H1 (cell line): ENCODE measurements at regions not wholly inside any gene's neighbourhood (a gene's known extent, or its start where the extent isn't known, plus 50 kb on each side); places are given as distances from the start of the nearest gene placed in this dataset.

Experiments used
- CTCF ChIA-PET: fragments of 300-600 bp; sonication (Branson Sonifier 250); formaldehyde crosslinking; loops from one replicate; lab custom pipeline; 2021; ENCODE audit not compliant: partially characterized antibody; lab: Charles Lee
- POLR2A ChIA-PET: fragments of 300-600 bp; sonication (Branson Sonifier 250); formaldehyde crosslinking; loops from one replicate; lab custom pipeline; 2021; ENCODE audit warnings: inconsistent platforms; ENCODE audit not compliant: partially characterized antibody; lab: Charles Lee
- DNase-seq, 2 experiments: peaks; one replicate each; pipeline versions ENCODE4 v3.0.0 to v3.0.0-alpha.2; 2010 to 2022; ENCODE audit warnings: low spot score in 2 of 2, low read depth in 1 of 2, mixed read lengths in 1 of 2
- FAIRE-seq: peaks from 2 replicates; lab custom pipeline; 2011; peaks lifted over from hg19 to GRCh38; lab: Jason Lieb, UNC
- H2AFZ ChIP-seq: 2 replicates; pipeline ENCODE4 v1.8.1; 2012; ENCODE audit warnings: low read length, inconsistent platforms
- H2AK5ac ChIP-seq: 2 replicates; pipeline ENCODE4 v1.6.1; 2013; ENCODE audit warnings: low read depth, low read length
- H2BK120ac ChIP-seq: replicated peaks from 2 replicates; pipeline ENCODE3; 2013; ENCODE audit warnings: low read depth, low read length, inconsistent platforms
- H2BK12ac ChIP-seq: 2 replicates; pipeline ENCODE4 v1.6.1; 2013; ENCODE audit warnings: low read depth, low read length
- H2BK15ac ChIP-seq: 2 replicates; pipeline ENCODE4 v1.6.1; 2013; ENCODE audit warnings: low read length
- H2BK20ac ChIP-seq: 2 replicates; pipeline ENCODE4 v1.6.1; 2013; ENCODE audit warnings: low read length
- H2BK5ac ChIP-seq: 2 replicates; pipeline ENCODE4 v1.6.1; 2013; ENCODE audit warnings: low read depth, low read length
- H3K14ac ChIP-seq: 2 replicates; pipeline ENCODE4 v1.6.1; 2013; ENCODE audit warnings: inconsistent platforms; ENCODE audit not compliant: insufficient read length
- H3K18ac ChIP-seq: 2 replicates; pipeline ENCODE4 v1.6.1; 2013; ENCODE audit warnings: low read length; ENCODE audit errors: extremely low read depth
- H3K23ac ChIP-seq: 2 replicates; pipeline ENCODE4 v1.6.1; 2013; ENCODE audit warnings: inconsistent platforms; ENCODE audit not compliant: insufficient read length
- H3K23me2 ChIP-seq: 2 replicates; pipeline ENCODE4 v1.6.1; 2013; ENCODE audit warnings: low read depth, low read length
- H3K27ac ChIP-seq: 2 replicates; pipeline ENCODE4 v1.6.1; 2011; ENCODE audit warnings: low read depth, low read length, inconsistent platforms
- H3K27me3 ChIP-seq, 4 experiments: replicated peaks in 1 of 4; 1 replicate in 1 of 4; 2 replicates in 3 of 4; pipeline versions ENCODE4 v1.6.1 to v1.8.1; 2011 to 2013; ENCODE audit warnings: low read length in 3 of 4, mild to moderate bottlenecking in 3 of 4, inconsistent platforms in 2 of 4, mixed read lengths in 2 of 4, moderate library complexity in 1 of 4; ENCODE audit not compliant: control insufficient read depth in 3 of 4, insufficient read depth in 3 of 4; ENCODE audit errors: extremely low read depth in 1 of 4
- H3K36me3 ChIP-seq, 4 experiments: 2 replicates each; pipeline versions ENCODE4 v1.6.1 to v1.8.1; 2011 to 2013; ENCODE audit warnings: mild to moderate bottlenecking in 4 of 4, low read length in 3 of 4, moderate library complexity in 2 of 4, control low read depth in 1 of 4, inconsistent platforms in 1 of 4; ENCODE audit not compliant: insufficient read depth in 4 of 4, control insufficient read depth in 2 of 4
- H3K4ac ChIP-seq: replicated peaks from 2 replicates; pipeline ENCODE3; 2013; ENCODE audit warnings: low read length, low read depth, mixed read lengths, inconsistent platforms; ENCODE audit not compliant: insufficient read length
- H3K4me1 ChIP-seq, 4 experiments: replicated peaks in 1 of 4; 1 replicate in 1 of 4; 2 replicates in 3 of 4; pipeline versions ENCODE4 v1.6.1 to v1.8.1; 2011 to 2013; ENCODE audit warnings: low read length in 3 of 4, inconsistent platforms in 2 of 4, mixed read lengths in 1 of 4; ENCODE audit not compliant: insufficient read depth in 4 of 4, control insufficient read depth in 3 of 4
- H3K4me2 ChIP-seq, 2 experiments: 2 replicates each; pipeline versions ENCODE4 v1.6.1 to v1.8.1; 2011 to 2013; ENCODE audit warnings: low read depth in 2 of 2, low read length in 2 of 2, control low read depth in 1 of 2, inconsistent platforms in 1 of 2, mild to moderate bottlenecking in 1 of 2; ENCODE audit not compliant: insufficient read depth in 1 of 2
- H3K4me3 ChIP-seq, 4 experiments: fragments of 200-600, 300-600 bp in 1 of 4; sonication (generic), shearing (Covaris generic), sonication (Bioruptor Twin) in 1 of 4; 2 replicates each; pipeline versions ENCODE4 v1.5.1 to v1.8.1; 2011 to 2016; ENCODE audit warnings: low read length in 4 of 4, low read depth in 3 of 4, control low read depth in 2 of 4, inconsistent platforms in 2 of 4, mild to moderate bottlenecking in 2 of 4, mixed read lengths in 1 of 4, moderate library complexity in 1 of 4; ENCODE audit not compliant: insufficient read depth in 2 of 4; ENCODE audit errors: extremely low read depth in 1 of 4
- H3K56ac ChIP-seq: replicated peaks from 2 replicates; pipeline ENCODE3; 2013; ENCODE audit warnings: low read depth, mild to moderate bottlenecking, mixed read lengths, low read length, inconsistent platforms; ENCODE audit not compliant: insufficient read length
- H3K79me1 ChIP-seq: 2 replicates; pipeline ENCODE4 v1.6.1; 2013; ENCODE audit warnings: low read depth, low read length, control low read depth
- H3K79me2 ChIP-seq, 2 experiments: 2 replicates each; pipeline versions ENCODE4 v1.6.1 to v1.8.1; 2012 to 2013; ENCODE audit warnings: low read length in 2 of 2, mild to moderate bottlenecking in 2 of 2, inconsistent platforms in 1 of 2; ENCODE audit not compliant: insufficient read depth in 2 of 2, control insufficient read depth in 1 of 2
- H3K9ac ChIP-seq, 4 experiments: replicated peaks in 1 of 4; 1 replicate in 1 of 4; 2 replicates in 3 of 4; pipeline versions ENCODE4 v1.6.1 to v1.8.1; 2011 to 2013; ENCODE audit warnings: low read depth in 3 of 4, low read length in 3 of 4, control low read depth in 2 of 4, mild to moderate bottlenecking in 2 of 4, moderate library complexity in 2 of 4, inconsistent platforms in 1 of 4; ENCODE audit errors: extremely low read depth in 1 of 4
- H3K9me3 ChIP-seq, 2 experiments: 2 replicates each; pipeline versions ENCODE4 v1.6.1 to v1.8.1; 2012 to 2013; ENCODE audit warnings: mild to moderate bottlenecking in 2 of 2, moderate library complexity in 2 of 2, control low read depth in 1 of 2, inconsistent platforms in 1 of 2, low read depth in 1 of 2, low read length in 1 of 2, mixed read lengths in 1 of 2; ENCODE audit not compliant: insufficient read depth in 2 of 2
- H4K20me1 ChIP-seq, 2 experiments: replicated peaks in 1 of 2; 2 replicates each; pipeline versions ENCODE3 to v1.8.1; 2011 to 2013; ENCODE audit warnings: inconsistent platforms in 2 of 2, low read length in 2 of 2, mild to moderate bottlenecking in 1 of 2; ENCODE audit not compliant: insufficient read depth in 2 of 2, control insufficient read depth in 1 of 2
- H4K5ac ChIP-seq: 2 replicates; pipeline ENCODE4 v1.6.1; 2013; ENCODE audit warnings: low read length, low read depth, mixed read lengths, inconsistent platforms; ENCODE audit not compliant: insufficient read length
- H4K8ac ChIP-seq: 2 replicates; pipeline ENCODE4 v1.8.0; 2013; ENCODE audit warnings: mild to moderate bottlenecking, moderate library complexity, low read length, inconsistent platforms; ENCODE audit not compliant: insufficient read depth; ENCODE audit errors: extremely low read depth
- H4K91ac ChIP-seq: replicated peaks from 2 replicates; pipeline ENCODE3; 2013; ENCODE audit warnings: low read length, mixed read lengths, inconsistent platforms; ENCODE audit not compliant: insufficient read length
- BACH1 ChIP-seq: IDR thresholded peaks from 2 replicates; pipeline ENCODE4 v1.6.1; 2012; ENCODE audit warnings: low read length, improper control_type of control experiment
- E2F6 ChIP-seq: IDR thresholded peaks from 2 replicates; pipeline ENCODE4 v1.6.1; 2012; ENCODE audit warnings: inconsistent platforms
- FOSL1 ChIP-seq: IDR thresholded peaks from 2 replicates; pipeline ENCODE4 v1.6.1; 2011; ENCODE audit warnings: mild to moderate bottlenecking, low read depth, low read length, moderate library complexity; ENCODE audit not compliant: insufficient read depth
- GABPA ChIP-seq: IDR thresholded peaks from 2 replicates; pipeline ENCODE4 v1.6.1; 2011; ENCODE audit warnings: mild to moderate bottlenecking, low read length, moderate library complexity, borderline replicate concordance; ENCODE audit not compliant: insufficient read depth
- HDAC2 ChIP-seq, 2 experiments: fragments of 300-600 bp in 1 of 2; sonication (generic) in 1 of 2; IDR thresholded peaks; 2 replicates each; pipeline ENCODE4 v1.6.1; 2011 to 2012; ENCODE audit warnings: low read depth in 2 of 2, low read length in 2 of 2, mild to moderate bottlenecking in 2 of 2, moderate library complexity in 2 of 2, borderline replicate concordance in 1 of 2, inconsistent platforms in 1 of 2
- HDAC6 ChIP-seq: IDR thresholded peaks from one replicate; pipeline ENCODE4 v1.7.1; 2012; ENCODE audit warnings: low read depth, mild to moderate bottlenecking, inconsistent platforms, low read length, moderate library complexity
- KDM1A ChIP-seq: fragments of 200-600, 300-600 bp; sonication (generic); IDR thresholded peaks from 2 replicates; pipeline ENCODE4 v1.7.1; 2016; ENCODE audit warnings: mild to moderate bottlenecking, low read length, borderline replicate concordance
- KDM4A ChIP-seq: IDR thresholded peaks from one replicate; pipeline ENCODE4 v1.7.1; 2012; ENCODE audit warnings: low read depth, mild to moderate bottlenecking, moderate library complexity, low read length, inconsistent platforms; ENCODE audit not compliant: severe bottlenecking
- KDM5A ChIP-seq: fragments of 200-600 bp; IDR thresholded peaks from 2 replicates; pipeline ENCODE4 v1.7.1; 2012; ENCODE audit warnings: mild to moderate bottlenecking, low read length, inconsistent platforms, mixed read lengths
- PHF8 ChIP-seq: fragments of 200-600 bp; sonication (generic); conservative IDR thresholded peaks from 2 replicates; pipeline ENCODE4 v1.7.1; 2012; ENCODE audit warnings: low read depth, mild to moderate bottlenecking, inconsistent platforms, low read length, moderate library complexity
- POU5F1 ChIP-seq: IDR thresholded peaks from 2 replicates; pipeline ENCODE4 v1.6.1; 2011; ENCODE audit warnings: low read depth, mild to moderate bottlenecking, low read length, moderate library complexity
- RAD21 ChIP-seq, 2 experiments: IDR thresholded peaks in 1 of 2; conservative IDR thresholded peaks in 1 of 2; 2 replicates each; pipeline ENCODE4 v1.6.1; 2011; ENCODE audit warnings: low read depth in 2 of 2, low read length in 2 of 2, improper control_type of control experiment in 1 of 2, inconsistent platforms in 1 of 2, mild to moderate bottlenecking in 1 of 2, moderate library complexity in 1 of 2
- TBP ChIP-seq: IDR thresholded peaks from 2 replicates; pipeline ENCODE4 v1.6.1; 2011; ENCODE audit warnings: low read depth, low read length, improper control_type of control experiment
- TCF12 ChIP-seq: IDR thresholded peaks from 2 replicates; pipeline ENCODE4 v1.6.1; 2011; ENCODE audit warnings: low read depth, mild to moderate bottlenecking, low read length
- WGBS, 2 experiments: shearing (Covaris generic) in 1 of 2; methylation state at CpG; one replicate each; pipeline versions ENCODE4 v1.1.6 to v1.1.7; 2013 to 2015; ENCODE audit warnings: low lambda C conversion rate in 2 of 2, mixed read lengths in 2 of 2, inconsistent platforms in 1 of 2, low coverage in 1 of 2, missing lambda C conversion rate in 1 of 2; ENCODE audit not compliant: insufficient replicate concordance in 2 of 2, insufficient coverage in 1 of 2, insufficient read length in 1 of 2; ENCODE audit errors: extremely low coverage in 1 of 2, missing lambda C conversion rate in 1 of 2; 5-methylcytosine and 5-hydroxymethylcytosine counted together

GRCh38 chrX:39733745-39734144 is 364.0 kb downstream of the BCOR start:
- Histone ChIP-seq H2BK12ac (no peak overlapping the region), H4K8ac (no peak overlapping the region), H4K5ac (no peak overlapping the region), H3K4me3 (no peak overlapping the region), H4K91ac (no peak overlapping the region), H3K4me2 (no peak overlapping the region), H3K79me1 (no peaks in the 10 kb centered on the region), H2AFZ (no peak overlapping the region), H4K20me1 (no peaks in the 10 kb centered on the region), H3K9me3 (no peaks in the 10 kb centered on the region), H3K4me1 (peaks cover 0 to 17% (median 12%) of the 10 kb centered on the region in 4 experiments; a peak in 4 of 7 replicates), H2BK5ac (no peak overlapping the region), H3K27me3 (no peaks in the 10 kb centered on the region), H3K14ac (no peak overlapping the region), H2BK120ac (no peak overlapping the region), H3K4ac (no peak overlapping the region), H2AK5ac (no peak overlapping the region), H3K79me2 (no peaks in the 10 kb centered on the region), H3K23ac (no peak overlapping the region), H3K23me2 (peaks cover 2% of the 10 kb centered on the region; the same call in 1 of the 2 replicates), H2BK20ac (no peak overlapping the region), H3K27ac (no peak overlapping the region), H3K36me3 (no peaks in the 10 kb centered on the region), H2BK15ac (no peak overlapping the region), H3K9ac (no peak overlapping the region), H3K18ac (no peak overlapping the region), H3K56ac (no peak overlapping the region)
- ChIA-PET POLR2A (no interaction called here), CTCF (interaction anchor here (1.2 kb wide), 2 partner anchors 15 to 63 kb away, joined by 3 read pairs; no protein-coding TSS in a partner anchor)
- DNase-seq (no peak), FAIRE-seq (no peak)
- WGBS, 2 experiments: no CpG with 5 or more reads among the region's 1 CpG
- TF ChIP-seq TCF12 (no peak), PHF8 (no peak), FOSL1 (no peak), KDM4A (no peak), KDM5A (no peak), GABPA (no peak), HDAC6 (no peak), BACH1 (no peak), HDAC2 (IDR thresholded peaks at IDR 0.05; ENCODE audit: borderline replicate concordance in 1 of 2, low read depth in 2 of 2, low read length in 2 of 2) (no peak), RAD21 (IDR thresholded peaks at IDR 0.05 in 1 of 2, conservative IDR thresholded peaks at IDR 0.05 in 1 of 2; ENCODE audit: low read depth in 2 of 2, low read length in 2 of 2) (no peak), POU5F1 (no peak), KDM1A (no peak), E2F6 (no peak), TBP (no peak)
